H9 (cell line): ENCODE measurements at regions not wholly inside any gene's neighbourhood (a gene's known extent, or its start where the extent isn't known, plus 50 kb on each side); places are given as distances from the start of the nearest gene placed in this dataset.

Source experiments
- DNase-seq: peaks from one replicate; pipeline ENCODE4 v3.0.0-alpha.2; 2017
- H2AFZ ChIP-seq: one replicate; pipeline ENCODE4 v1.6.1; 2013; ENCODE audit warnings: mild to moderate bottlenecking, low read length, control low read depth, moderate library complexity
- H2AK5ac ChIP-seq: 2 replicates; pipeline ENCODE4 v1.6.1; 2013; ENCODE audit warnings: low read length, control low read depth, mixed read lengths; ENCODE audit not compliant: insufficient read length
- H2BK120ac ChIP-seq: one replicate; pipeline ENCODE4 v1.6.1; 2013; ENCODE audit warnings: low read depth, mild to moderate bottlenecking, low read length, control low read depth, inconsistent platforms; ENCODE audit not compliant: poor library complexity, severe bottlenecking
- H2BK12ac ChIP-seq: 2 replicates; pipeline ENCODE4 v1.6.1; 2013; ENCODE audit warnings: low read length, control low read depth, mixed read lengths, low read depth; ENCODE audit not compliant: insufficient read length
- H2BK15ac ChIP-seq: 2 replicates; pipeline ENCODE4 v1.6.1; 2013; ENCODE audit warnings: low read depth, low read length, control low read depth
- H2BK20ac ChIP-seq: one replicate; pipeline ENCODE4 v1.6.1; 2013; ENCODE audit warnings: low read depth, mild to moderate bottlenecking, low read length, control low read depth, inconsistent platforms; ENCODE audit not compliant: poor library complexity, severe bottlenecking
- H2BK5ac ChIP-seq: 2 replicates; pipeline ENCODE4 v1.6.1; 2013; ENCODE audit warnings: low read length, control low read depth, mixed read lengths; ENCODE audit not compliant: insufficient read length
- H3K14ac ChIP-seq: 2 replicates; pipeline ENCODE4 v1.6.1; 2013; ENCODE audit warnings: low read length, control low read depth; ENCODE audit not compliant: insufficient read depth
- H3K18ac ChIP-seq: 2 replicates; pipeline ENCODE4 v1.6.1; 2013; ENCODE audit warnings: low read depth, mild to moderate bottlenecking, mixed read lengths, low read length, control low read depth; ENCODE audit not compliant: insufficient read length
- H3K23ac ChIP-seq: 2 replicates; pipeline ENCODE4 v1.6.1; 2013; ENCODE audit warnings: low read length, control low read depth, mixed read lengths, low read depth; ENCODE audit not compliant: insufficient read length
- H3K23me2 ChIP-seq: 2 replicates; pipeline ENCODE4 v1.6.1; 2013; ENCODE audit warnings: low read depth, mild to moderate bottlenecking, mixed read lengths, low read length, control low read depth; ENCODE audit not compliant: insufficient read length, poor library complexity, severe bottlenecking
- H3K27ac ChIP-seq: 2 replicates; pipeline ENCODE4 v1.5.1; 2013; ENCODE audit warnings: low read length, control low read depth, mixed read lengths, low read depth; ENCODE audit not compliant: insufficient read length
- H3K27me3 ChIP-seq: 2 replicates; pipeline ENCODE4 v1.6.1; 2013; ENCODE audit warnings: low read length, control low read depth, inconsistent platforms; ENCODE audit not compliant: insufficient read depth
- H3K4ac ChIP-seq: 2 replicates; pipeline ENCODE4 v1.6.1; 2013; ENCODE audit warnings: low read depth, mild to moderate bottlenecking, control low read depth, inconsistent platforms, low read length, moderate library complexity
- H3K4me1 ChIP-seq: 2 replicates; pipeline ENCODE4 v1.6.1; 2013; ENCODE audit warnings: low read length, control low read depth, inconsistent platforms; ENCODE audit not compliant: insufficient read depth
- H3K4me2 ChIP-seq: 2 replicates; pipeline ENCODE4 v1.6.1; 2013; ENCODE audit warnings: low read length, control low read depth, mixed read lengths; ENCODE audit not compliant: insufficient read length, insufficient read depth
- H3K56ac ChIP-seq: 2 replicates; pipeline ENCODE4 v1.6.1; 2013; ENCODE audit warnings: low read depth, mild to moderate bottlenecking, mixed read lengths, low read length, control low read depth; ENCODE audit not compliant: insufficient read length
- H3K79me1 ChIP-seq: 2 replicates; pipeline ENCODE4 v1.6.1; 2013; ENCODE audit warnings: low read depth, mild to moderate bottlenecking, moderate library complexity, low read length, control low read depth, inconsistent platforms; ENCODE audit not compliant: insufficient read depth, poor library complexity, severe bottlenecking
- H3K79me2 ChIP-seq: 2 replicates; pipeline ENCODE4 v1.6.1; 2013; ENCODE audit warnings: low read length, control low read depth, inconsistent platforms; ENCODE audit not compliant: insufficient read depth
- H3K9ac ChIP-seq: 2 replicates; pipeline ENCODE4 v1.6.1; 2013; ENCODE audit warnings: low read length, control low read depth, mixed read lengths; ENCODE audit not compliant: insufficient read length; ENCODE audit errors: extremely low read depth
- H3K9me3 ChIP-seq: one replicate; pipeline ENCODE4 v1.6.1; 2013; ENCODE audit warnings: low read depth, low read length, inconsistent platforms; ENCODE audit not compliant: control insufficient read depth
- H3T11ph ChIP-seq: one replicate; pipeline ENCODE4 v1.6.1; 2013; ENCODE audit warnings: mild to moderate bottlenecking, low read length, control low read depth, inconsistent platforms
- H4K20me1 ChIP-seq: one replicate; pipeline ENCODE4 v1.6.1; 2013; ENCODE audit not compliant: control insufficient read depth, insufficient read length, insufficient read depth
- H4K5ac ChIP-seq: 2 replicates; pipeline ENCODE4 v1.6.1; 2013; ENCODE audit warnings: low read depth, mild to moderate bottlenecking, mixed read lengths, low read length, control low read depth; ENCODE audit not compliant: insufficient read length
- H4K8ac ChIP-seq: replicated peaks from 2 replicates; pipeline ENCODE4 v1.6.1; 2013; ENCODE audit warnings: low read length, control low read depth, mixed read lengths, low read depth; ENCODE audit not compliant: insufficient read length
- H4K91ac ChIP-seq: 2 replicates; pipeline ENCODE4 v1.6.1; 2013; ENCODE audit warnings: low read depth, mild to moderate bottlenecking, moderate library complexity, mixed read lengths, low read length, control low read depth; ENCODE audit not compliant: insufficient read length
- H3K27ac Mint-ChIP-seq, 3 experiments: 2 replicates in 2 of 3; 3 replicates in 1 of 3; pipeline ENCODE4 v1.8.0; 2020 to 2021; ENCODE audit warnings: mixed read lengths in 3 of 3, mild to moderate bottlenecking in 1 of 3, moderate library complexity in 1 of 3
- H3K27me3 Mint-ChIP-seq: 2 replicates; pipeline ENCODE4 v1.8.0; 2021; ENCODE audit warnings: low read depth, mild to moderate bottlenecking, moderate library complexity, mixed read lengths
- H3K36me3 Mint-ChIP-seq, 3 experiments: 2 replicates in 2 of 3; 3 replicates in 1 of 3; pipeline ENCODE4 v1.8.0; 2020 to 2021; ENCODE audit warnings: low read depth in 3 of 3, mixed read lengths in 3 of 3; ENCODE audit not compliant: insufficient read depth in 1 of 3
- H3K4me1 Mint-ChIP-seq, 2 experiments: 2 replicates each; pipeline ENCODE4 v1.8.0; 2020; ENCODE audit warnings: mixed read lengths in 2 of 2
- H3K4me3 Mint-ChIP-seq, 2 experiments: 2 replicates in 1 of 2; 3 replicates in 1 of 2; pipeline ENCODE4 v1.8.0; 2020 to 2021; ENCODE audit warnings: mild to moderate bottlenecking in 2 of 2, mixed read lengths in 2 of 2, moderate library complexity in 1 of 2
- H3K9me3 Mint-ChIP-seq, 2 experiments: 2 replicates in 1 of 2; 3 replicates in 1 of 2; pipeline ENCODE4 v1.8.0; 2020; ENCODE audit warnings: mild to moderate bottlenecking in 2 of 2, mixed read lengths in 2 of 2, moderate library complexity in 1 of 2
- WGBS: extraction: QIAGEN DNeasy Blood & Tissue Kit; methylation state at CpG from one replicate; pipeline ENCODE4 v1.1.7; 2013; ENCODE audit warnings: missing lambda C conversion rate, low lambda C conversion rate, mixed read lengths; ENCODE audit not compliant: insufficient read length; ENCODE audit errors: extremely low coverage; 5-methylcytosine and 5-hydroxymethylcytosine counted together
- TF ChIP-seq, protein P1 (sequence below): fragments of 200-600 bp; sonication (generic); conservative IDR thresholded peaks from 3 replicates; pipeline ENCODE4 v1.8.0; 2021; ENCODE audit warnings: antibody characterized with exemption, mild to moderate bottlenecking

DNA sequence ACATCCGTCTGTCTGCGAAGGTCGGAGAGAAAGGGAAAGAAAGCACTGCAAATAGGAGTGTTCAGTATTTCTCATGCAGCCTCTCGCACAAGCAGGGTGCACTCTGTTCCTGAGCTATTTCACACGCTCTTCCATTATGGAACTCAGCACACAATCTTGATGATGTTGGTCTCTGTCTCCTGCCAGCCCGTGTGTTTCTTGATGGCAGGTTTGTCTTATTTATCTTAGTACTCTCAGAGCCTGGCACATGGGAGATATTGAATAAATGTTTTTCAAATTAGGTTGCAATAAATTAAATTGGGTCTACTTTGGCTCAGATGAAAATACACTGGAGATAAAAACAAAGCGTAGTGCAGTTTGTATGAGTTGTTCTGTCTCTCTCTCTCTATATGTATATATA is 134.9 kb upstream of the ETS2 start:
- Mint-ChIP-seq H3K4me1 (peaks cover 2 to 5% of the 10 kb centered on the region in 2 experiments; a peak in 3 of 4 replicates), H3K27ac (no peak overlapping the region), H3K36me3 (no peaks in the 10 kb centered on the region; a peak in 1 of 7 replicates), H3K9me3 (no peaks in the 10 kb centered on the region), H3K4me3 (no peak overlapping the region), H3K27me3 (peaks cover 3% of the 10 kb centered on the region; the same call in 1 of the 2 replicates)
- Histone ChIP-seq H3K14ac (no peak overlapping the region), H3K79me1 (no peaks in the 10 kb centered on the region), H3K4me1 (no peaks in the 10 kb centered on the region), H2BK120ac (no peak overlapping the region), H4K20me1 (no peaks in the 10 kb centered on the region), H3K27me3 (no peaks in the 10 kb centered on the region), H3K18ac (no peak overlapping the region), H2AFZ (no peak overlapping the region), H4K8ac (no peak overlapping the region), H4K91ac (no peak overlapping the region), H3K9ac (no peak overlapping the region), H3K23ac (no peak overlapping the region), H3K27ac (no peak overlapping the region), H3K4ac (no peak overlapping the region), H3K23me2 (no peaks in the 10 kb centered on the region), H2BK12ac (no peak overlapping the region), H3T11ph (no peak overlapping the region), H2BK20ac (no peak overlapping the region), H3K79me2 (no peaks in the 10 kb centered on the region), H3K56ac (no peak overlapping the region), H4K5ac (no peak overlapping the region), H2BK5ac (no peak overlapping the region), H2BK15ac (no peak overlapping the region), H3K9me3 (no peaks in the 10 kb centered on the region), H2AK5ac (no peak overlapping the region), H3K4me2 (no peak overlapping the region)
- DNase-seq: no peak
- TF ChIP-seq, protein P1, sequence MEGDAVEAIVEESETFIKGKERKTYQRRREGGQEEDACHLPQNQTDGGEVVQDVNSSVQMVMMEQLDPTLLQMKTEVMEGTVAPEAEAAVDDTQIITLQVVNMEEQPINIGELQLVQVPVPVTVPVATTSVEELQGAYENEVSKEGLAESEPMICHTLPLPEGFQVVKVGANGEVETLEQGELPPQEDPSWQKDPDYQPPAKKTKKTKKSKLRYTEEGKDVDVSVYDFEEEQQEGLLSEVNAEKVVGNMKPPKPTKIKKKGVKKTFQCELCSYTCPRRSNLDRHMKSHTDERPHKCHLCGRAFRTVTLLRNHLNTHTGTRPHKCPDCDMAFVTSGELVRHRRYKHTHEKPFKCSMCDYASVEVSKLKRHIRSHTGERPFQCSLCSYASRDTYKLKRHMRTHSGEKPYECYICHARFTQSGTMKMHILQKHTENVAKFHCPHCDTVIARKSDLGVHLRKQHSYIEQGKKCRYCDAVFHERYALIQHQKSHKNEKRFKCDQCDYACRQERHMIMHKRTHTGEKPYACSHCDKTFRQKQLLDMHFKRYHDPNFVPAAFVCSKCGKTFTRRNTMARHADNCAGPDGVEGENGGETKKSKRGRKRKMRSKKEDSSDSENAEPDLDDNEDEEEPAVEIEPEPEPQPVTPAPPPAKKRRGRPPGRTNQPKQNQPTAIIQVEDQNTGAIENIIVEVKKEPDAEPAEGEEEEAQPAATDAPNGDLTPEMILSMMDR: no peak
- WGBS: no CpG with 5 or more reads among the region's 7 CpGs
